IMR-90 (cell line): ENCODE measurements at regions not wholly inside any gene's neighbourhood (a gene's known extent, or its start where the extent isn't known, plus 50 kb on each side); places are given as distances from the start of the nearest gene placed in this dataset. TPM values are rescaled to one million over a fixed set of nuclear protein-coding genes. Genes with fewer than 3 reads are reported as not detected.

Source experiments
- microRNA-seq, 2 experiments: library from miRNA; stranded (forward) in 1 of 2; unstranded in 1 of 2; fragments of 10-50 nt in 1 of 2; fragments of <30 nt in 1 of 2; gene quantifications in 1 of 2; microRNA quantifications in 1 of 2; one replicate each; pipeline versions ENCODE3 to v1.1.0; 2013 to 2020; ENCODE audit not compliant: insufficient read depth in 1 of 2, insufficient read length in 1 of 2, unreplicated experiment in 1 of 2
- small RNA-seq, 5 experiments: library from RNA; depleted of rRNA; stranded (forward); fragments of <200 nt; gene quantifications; one replicate each; pipeline ENCODE3, GENCODE V24; 2012

Small RNA genes lying in the stretch of these regions (microRNA-seq; reads per million reads assigned to microRNA genes)
- gene HMGN1P17 (ENCODE audit: insufficient read depth, insufficient read length) (not detected), gene RNU6ATAC2P (ENCODE audit: insufficient read depth, insufficient read length) (not detected)

Small RNA genes lying in the stretch of these regions (small RNA-seq; reads per million reads assigned to genes)
- 0 reads per million in 5 experiments for gene HMGN1P17
- gene RNU6ATAC2P: 0.34 to 2.9 (median 0.81) reads per million in 5 experiments
